ENCODE measurements at regions not wholly inside any gene's neighbourhood (a gene's known extent, or its start where the extent isn't known, plus 50 kb on each side); places are given as distances from the start of the nearest gene placed in this dataset.
A peak's percentile ranks its signal among the peaks of the same experiment; 100 is the strongest.

DNA sequence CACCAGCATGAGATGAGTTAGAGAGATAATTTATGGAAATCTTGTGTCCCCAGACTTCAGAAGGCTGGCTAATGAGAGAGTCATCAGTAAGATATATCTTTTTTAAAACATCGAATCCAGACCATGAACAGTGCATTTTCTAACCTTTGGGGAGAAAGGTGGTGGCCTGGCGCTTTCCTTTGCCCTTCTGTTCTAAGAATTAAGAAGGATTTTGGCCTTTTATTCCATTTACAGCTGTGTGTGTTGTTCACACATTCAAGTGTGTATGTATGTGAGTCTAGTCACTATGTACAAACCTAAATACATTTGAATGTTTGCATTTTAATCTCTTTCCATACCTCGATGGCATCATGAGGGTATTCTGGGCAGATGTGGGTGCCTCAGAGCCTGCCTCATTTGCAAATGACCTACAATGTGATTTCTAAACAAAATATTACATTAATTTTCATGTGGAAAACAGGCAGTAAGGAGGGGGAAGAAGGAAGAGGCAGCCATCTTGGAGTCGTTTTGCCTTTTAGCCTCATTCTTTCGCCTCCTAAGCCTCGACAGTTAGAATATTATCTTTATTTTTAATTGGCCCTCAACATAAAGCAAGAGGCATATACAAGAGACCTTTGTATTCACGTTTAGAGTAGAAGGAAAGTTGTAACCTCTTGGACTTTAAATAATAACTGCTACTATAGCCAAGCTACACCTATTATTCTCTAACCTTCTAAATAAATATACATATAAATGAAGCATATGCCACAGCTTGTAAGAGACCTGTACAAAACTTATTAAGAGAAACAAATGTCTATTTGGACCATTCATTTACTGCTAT lies 125.3 kb upstream of the TMEM161B start:
- ChIA-PET POLR2A (no interaction called here), CTCF (no interaction called here)
- no peak for DNase-seq (ENCODE audit: extremely low spot score)
- TF ChIP-seq FOXK2 (IDR thresholded peaks at IDR 0.05) = no peak
- no peak for TF ChIP-seq BHLHE40 (IDR thresholded peaks at IDR 0.05; ENCODE audit: borderline replicate concordance)
- no peak for TF ChIP-seq ELF4 (IDR thresholded peaks at IDR 0.05)
- no peak for TF ChIP-seq NFRKB (IDR thresholded peaks at IDR 0.05)
- no peak for TF ChIP-seq FOXA1 (IDR thresholded peaks at IDR 0.05)
- TF ChIP-seq FOXM1 (IDR thresholded peaks at IDR 0.05; ENCODE audit: borderline replicate concordance) = no peak
- no peak for TF ChIP-seq SUZ12 (IDR thresholded peaks at IDR 0.05)
- TF ChIP-seq L3MBTL2 (conservative IDR thresholded peaks at IDR 0.05) = no peak
- no peak for TF ChIP-seq ARNT (IDR thresholded peaks at IDR 0.05)
- TF ChIP-seq SP1 (IDR thresholded peaks at IDR 0.05) = no peak
- no peak for TF ChIP-seq TARDBP (IDR thresholded peaks at IDR 0.05)
- TF ChIP-seq, protein P1, sequence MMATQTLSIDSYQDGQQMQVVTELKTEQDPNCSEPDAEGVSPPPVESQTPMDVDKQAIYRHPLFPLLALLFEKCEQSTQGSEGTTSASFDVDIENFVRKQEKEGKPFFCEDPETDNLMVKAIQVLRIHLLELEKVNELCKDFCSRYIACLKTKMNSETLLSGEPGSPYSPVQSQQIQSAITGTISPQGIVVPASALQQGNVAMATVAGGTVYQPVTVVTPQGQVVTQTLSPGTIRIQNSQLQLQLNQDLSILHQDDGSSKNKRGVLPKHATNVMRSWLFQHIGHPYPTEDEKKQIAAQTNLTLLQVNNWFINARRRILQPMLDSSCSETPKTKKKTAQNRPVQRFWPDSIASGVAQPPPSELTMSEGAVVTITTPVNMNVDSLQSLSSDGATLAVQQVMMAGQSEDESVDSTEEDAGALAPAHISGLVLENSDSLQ (IDR thresholded peaks at IDR 0.05) = no peak
- TF ChIP-seq ZNF384 (IDR thresholded peaks at IDR 0.05) = no peak
- no peak for TF ChIP-seq HDGF (IDR thresholded peaks at IDR 0.05; ENCODE audit: borderline replicate concordance)
- TF ChIP-seq CTBP1 (IDR thresholded peaks at IDR 0.05; ENCODE audit: borderline replicate concordance) = no peak

DNA sequence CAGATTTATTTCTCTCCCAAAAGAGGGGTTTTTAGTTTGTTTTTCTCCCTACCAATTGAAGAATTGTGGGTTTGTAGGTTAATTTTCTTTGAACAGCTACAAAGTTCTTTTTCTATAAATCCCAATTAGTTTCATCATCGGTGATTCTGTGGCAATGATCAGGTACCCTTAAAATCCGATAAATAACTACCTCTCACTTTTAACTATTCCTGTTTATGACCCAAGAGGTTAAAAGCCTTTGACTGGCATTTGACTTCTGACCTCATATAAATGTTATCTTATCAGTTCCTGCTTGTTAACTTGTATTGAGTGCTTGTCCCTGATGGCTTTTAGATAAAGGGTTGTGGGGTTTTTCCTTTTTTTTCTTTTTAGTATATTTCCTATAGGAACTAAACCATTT lies 124.4 kb upstream of the TMEM161B start:
- no peak for TF ChIP-seq LEF1 (IDR thresholded peaks at IDR 0.05; ENCODE audit: borderline replicate concordance)
- TF ChIP-seq SUZ12 (IDR thresholded peaks at IDR 0.05) = no peak
- TF ChIP-seq FOXA1 (IDR thresholded peaks at IDR 0.05) = no peak
- TF ChIP-seq SP1 (IDR thresholded peaks at IDR 0.05) = no peak
- TF ChIP-seq ELF4 (IDR thresholded peaks at IDR 0.05) = no peak
- no peak for TF ChIP-seq BHLHE40 (IDR thresholded peaks at IDR 0.05; ENCODE audit: borderline replicate concordance)
- TF ChIP-seq ZNF384 (IDR thresholded peaks at IDR 0.05) = 0 out of 2 replicates have a peak, but pooled peaks have one; percentile 19
- peak; percentile 70; the same call in 1 of the 2 replicates for TF ChIP-seq CTBP1 (IDR thresholded peaks at IDR 0.05; ENCODE audit: borderline replicate concordance)
- no peak for TF ChIP-seq FOXM1 (IDR thresholded peaks at IDR 0.05; ENCODE audit: borderline replicate concordance)
- TF ChIP-seq, protein P1 (IDR thresholded peaks at IDR 0.05) = peak; percentile 72
- TF ChIP-seq ARNT (IDR thresholded peaks at IDR 0.05) = no peak
- POLR2A ChIA-PET = no interaction called here
- CTCF ChIA-PET = no interaction called here
- DNase-seq (ENCODE audit: extremely low spot score) = no peak

DNA sequence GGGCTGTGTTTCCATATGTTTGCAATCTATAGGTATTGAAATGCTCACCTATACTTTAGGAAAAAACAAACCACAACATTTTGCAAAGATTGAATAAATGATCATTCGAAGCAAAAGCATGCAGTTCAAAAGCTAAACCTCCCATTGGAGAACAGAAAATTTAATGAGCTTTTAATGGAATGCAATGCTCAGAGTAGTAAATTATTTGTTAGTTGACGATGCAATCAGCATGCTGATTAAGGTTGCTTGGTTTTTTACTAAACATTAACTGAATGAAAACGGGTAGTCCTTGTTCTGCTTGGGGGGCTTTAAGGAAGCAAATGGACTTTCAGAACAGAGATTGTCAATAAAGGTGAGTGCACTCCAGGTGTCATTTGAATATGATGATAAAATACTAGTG lies 123.3 kb upstream of the TMEM161B start:
- CTCF ChIA-PET = no interaction called here
- no peak for DNase-seq (ENCODE audit: extremely low spot score)
- POLR2A ChIA-PET = no interaction called here
- TF ChIP-seq SUZ12 (IDR thresholded peaks at IDR 0.05) (no peak), FOXA1 (IDR thresholded peaks at IDR 0.05) (no peak), LEF1 (IDR thresholded peaks at IDR 0.05; ENCODE audit: borderline replicate concordance) (no peak), NFRKB (IDR thresholded peaks at IDR 0.05) (no peak), ZNF384 (IDR thresholded peaks at IDR 0.05) (no peak), TARDBP (IDR thresholded peaks at IDR 0.05) (no peak), BHLHE40 (IDR thresholded peaks at IDR 0.05; ENCODE audit: borderline replicate concordance) (no peak), CTBP1 (IDR thresholded peaks at IDR 0.05; ENCODE audit: borderline replicate concordance) (no peak), FOXK2 (IDR thresholded peaks at IDR 0.05) (no peak), FOXM1 (IDR thresholded peaks at IDR 0.05; ENCODE audit: borderline replicate concordance) (no peak), L3MBTL2 (conservative IDR thresholded peaks at IDR 0.05) (no peak), SP1 (IDR thresholded peaks at IDR 0.05) (no peak), HDGF (IDR thresholded peaks at IDR 0.05; ENCODE audit: borderline replicate concordance) (no peak), ARNT (IDR thresholded peaks at IDR 0.05) (no peak)
- TF ChIP-seq, protein P1 (IDR thresholded peaks at IDR 0.05) = no peak

DNA sequence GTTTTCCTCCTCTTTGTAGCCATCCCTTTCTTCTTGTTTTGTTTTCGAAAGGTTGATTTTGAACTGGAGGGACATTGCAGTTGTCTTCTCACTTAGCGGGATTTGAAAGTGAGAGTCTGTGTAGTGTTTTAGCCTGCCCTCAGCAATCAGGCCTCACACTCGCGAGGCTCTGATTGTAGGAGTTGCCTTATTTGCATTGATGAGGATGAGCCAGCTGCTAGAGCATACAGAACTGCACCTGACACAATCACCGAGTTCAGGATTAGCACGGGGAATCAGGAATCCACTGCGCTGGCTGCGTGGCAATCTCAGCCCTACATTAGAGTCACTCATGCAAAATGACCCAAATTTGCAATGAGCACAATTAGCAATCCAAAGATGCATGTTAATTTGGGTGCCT lies 122.5 kb upstream of the TMEM161B start:
- POLR2A ChIA-PET = no interaction called here
- CTCF ChIA-PET = no interaction called here
- no peak for DNase-seq (ENCODE audit: extremely low spot score)
- no peak for TF ChIP-seq HDGF (IDR thresholded peaks at IDR 0.05; ENCODE audit: borderline replicate concordance)
- TF ChIP-seq ARNT (IDR thresholded peaks at IDR 0.05) = no peak
- TF ChIP-seq SUZ12 (IDR thresholded peaks at IDR 0.05) = no peak
- TF ChIP-seq NFRKB (IDR thresholded peaks at IDR 0.05) = no peak
- TF ChIP-seq, protein P1 (IDR thresholded peaks at IDR 0.05) = no peak
- no peak for TF ChIP-seq FOXA1 (IDR thresholded peaks at IDR 0.05)
- no peak for TF ChIP-seq FOXM1 (IDR thresholded peaks at IDR 0.05; ENCODE audit: borderline replicate concordance)
- no peak for TF ChIP-seq FOXK2 (IDR thresholded peaks at IDR 0.05)
- no peak for TF ChIP-seq SP1 (IDR thresholded peaks at IDR 0.05)
- TF ChIP-seq LEF1 (IDR thresholded peaks at IDR 0.05; ENCODE audit: borderline replicate concordance) = no peak
- no peak for TF ChIP-seq BHLHE40 (IDR thresholded peaks at IDR 0.05; ENCODE audit: borderline replicate concordance)
- no peak for TF ChIP-seq CTBP1 (IDR thresholded peaks at IDR 0.05; ENCODE audit: borderline replicate concordance)
- TF ChIP-seq TARDBP (IDR thresholded peaks at IDR 0.05) = no peak
- no peak for TF ChIP-seq L3MBTL2 (conservative IDR thresholded peaks at IDR 0.05)
- no peak for TF ChIP-seq ZNF384 (IDR thresholded peaks at IDR 0.05)
- no peak for TF ChIP-seq ELF4 (IDR thresholded peaks at IDR 0.05)

DNA sequence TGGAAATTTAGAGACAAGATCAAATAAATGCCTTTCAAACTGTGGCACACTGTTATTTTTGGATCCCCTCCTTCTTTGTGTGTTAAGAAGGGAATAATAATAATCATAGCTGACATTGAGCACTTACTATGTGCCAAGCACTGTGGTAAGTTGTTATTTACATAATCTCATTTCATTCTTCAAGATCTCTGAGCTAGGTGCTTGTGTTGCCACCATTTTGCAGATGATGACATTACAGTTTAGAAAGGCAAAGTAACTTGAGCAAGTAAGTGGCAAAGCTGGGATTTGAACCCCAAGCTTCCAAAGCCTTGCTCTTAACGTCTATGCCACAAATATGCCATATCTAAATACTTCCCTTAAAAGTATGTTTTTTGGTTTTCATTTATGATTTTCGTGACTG lies 121.8 kb upstream of the TMEM161B start:
- POLR2A ChIA-PET = no interaction called here
- CTCF ChIA-PET = no interaction called here
- DNase-seq (ENCODE audit: extremely low spot score) = no peak
- TF ChIP-seq L3MBTL2 (conservative IDR thresholded peaks at IDR 0.05) (0 out of 2 replicates have a peak, but pooled peaks have one; percentile 24), HDGF (IDR thresholded peaks at IDR 0.05; ENCODE audit: borderline replicate concordance) (no peak), NFRKB (IDR thresholded peaks at IDR 0.05) (no peak)

All from HEK293T (cell line).